SK-MEL-5 (cell line): ENCODE measurements at regions not wholly inside any gene's neighbourhood (a gene's known extent, or its start where the extent isn't known, plus 50 kb on each side); places are given as distances from the start of the nearest gene placed in this dataset.
A peak's percentile ranks its signal among the peaks of the same experiment; 100 is the strongest.
"Not testable (repeated sequence)": the region's sequence is repeated elsewhere in the genome, so short reads cannot be mapped to it uniquely, and the experiment has no call there.

Source experiments
- DNase-seq: peaks from one replicate; pipeline ENCODE4 v3.0.0-alpha.2; 2016; ENCODE audit warnings: low read depth, low spot score
- in situ Hi-C: cut with HindIII; loops from 2 replicates; pipeline ENCODE4 v1.10.0; 2016; ENCODE audit warnings: low sequenced_read_pairs, high pct_unique_total_duplicates, low pct_unique_long_range_greater_than_20kb

DNA sequence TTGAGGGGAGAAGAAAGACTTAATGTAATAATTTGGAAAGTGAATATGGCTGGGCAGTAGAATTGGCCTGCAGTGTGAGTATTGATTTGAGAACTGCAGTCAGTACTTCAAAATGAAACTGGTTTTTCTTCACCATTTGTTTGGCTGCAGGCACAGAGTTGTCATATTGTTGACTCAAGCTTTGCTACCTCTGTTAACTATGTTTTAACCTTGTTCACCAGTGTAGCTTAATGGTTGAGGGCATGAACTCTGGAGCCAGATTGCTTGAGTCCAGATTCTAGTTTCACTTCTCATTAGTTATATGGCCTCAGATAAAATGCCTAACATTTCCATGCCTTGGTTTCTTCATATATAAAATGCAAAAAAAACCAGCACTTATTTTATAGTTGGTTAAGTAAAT is 64.1 kb downstream of the CFAP44 start:
- DNase-seq, result no peak
- in situ Hi-C loops, result no loop called here

DNA sequence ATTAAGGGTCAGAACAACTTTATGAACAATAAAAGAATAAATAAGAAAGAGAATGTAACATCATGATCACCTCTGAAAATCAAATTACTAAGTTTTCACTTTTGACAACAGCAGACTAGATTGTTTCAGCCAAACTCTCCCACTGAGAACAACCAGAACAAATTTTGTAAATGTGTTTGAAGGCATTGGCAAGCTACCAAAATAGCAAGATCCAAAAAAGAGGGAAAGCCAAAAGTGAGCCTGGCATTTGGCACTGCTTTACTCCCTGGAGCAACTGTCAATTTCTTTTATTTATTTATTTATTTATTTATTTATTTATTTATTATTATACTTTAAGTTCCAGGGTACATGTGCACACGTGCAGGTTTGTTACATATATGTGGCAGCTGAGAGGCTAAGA is 67.2 kb downstream of the CFAP44 start:
- in situ Hi-C loops, result no loop called here
- no peak for DNase-seq

DNA sequence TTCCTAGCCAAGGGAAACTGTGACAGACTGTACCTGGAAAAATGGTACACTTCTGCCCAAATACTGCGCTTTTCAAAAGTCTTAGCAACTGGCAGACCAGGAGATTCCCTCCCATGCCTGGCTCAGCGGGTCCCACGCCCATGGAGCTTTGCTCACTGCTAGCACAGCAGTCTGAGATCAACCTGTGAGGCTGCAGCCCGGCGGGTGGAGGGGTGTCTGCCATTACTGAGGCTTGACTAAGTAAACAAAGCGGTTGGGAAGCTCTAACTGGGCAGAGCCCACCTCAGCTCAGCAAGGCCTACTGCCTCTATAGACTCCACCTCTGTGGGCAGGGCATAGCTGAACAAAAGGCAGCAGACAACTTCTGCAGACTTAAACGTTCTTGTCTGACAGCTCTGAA is 74.5 kb downstream of the CFAP44 start:
- in situ Hi-C loops, DNase-seq: not testable (repeated sequence)

DNA sequence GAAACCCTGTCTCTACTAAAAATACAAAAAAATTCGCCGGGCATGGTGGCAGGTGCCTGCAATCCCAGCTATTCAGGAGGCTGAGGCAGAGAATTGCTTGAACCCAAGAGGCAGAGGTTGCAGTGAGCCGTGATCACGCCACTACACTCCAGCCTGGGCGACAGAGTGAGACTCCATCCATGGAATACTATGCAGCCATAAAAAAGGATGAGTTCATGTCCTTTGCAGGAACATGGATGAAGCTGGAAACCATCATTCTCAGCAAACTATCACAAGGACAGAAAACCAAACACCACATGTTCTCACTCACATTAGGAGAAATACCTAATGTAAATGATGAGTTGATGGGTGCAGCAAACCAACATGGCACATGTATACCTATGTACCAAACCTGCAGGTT is 86.0 kb downstream of the CFAP44 start:
- in situ Hi-C loops, result not testable (repeated sequence)

DNA sequence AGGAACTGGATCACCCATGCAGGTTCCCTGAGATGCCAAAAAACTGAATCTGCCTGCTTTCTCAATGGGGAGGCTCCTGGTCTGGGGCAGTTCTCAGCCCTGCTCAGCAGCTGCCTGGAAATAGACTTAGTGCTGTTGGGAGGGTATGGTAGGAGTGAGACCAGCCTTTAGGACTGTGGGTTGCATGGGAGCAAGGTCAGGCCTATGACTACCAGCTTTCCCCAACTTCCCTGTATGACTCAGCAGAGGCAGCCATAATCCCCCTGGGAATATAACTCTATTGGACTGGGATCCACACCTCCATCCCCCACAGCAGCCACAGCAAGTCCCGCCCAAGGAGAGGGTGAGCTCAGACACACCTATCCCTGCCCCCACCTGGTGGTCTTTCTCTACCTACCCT is 87.0 kb downstream of the CFAP44 start:
- no peak for DNase-seq
- in situ Hi-C loops, result no loop called here

More for the DNA sequence above, 86.0 kb downstream of the CFAP44 start:
- not testable (repeated sequence) for DNase-seq

DNA sequence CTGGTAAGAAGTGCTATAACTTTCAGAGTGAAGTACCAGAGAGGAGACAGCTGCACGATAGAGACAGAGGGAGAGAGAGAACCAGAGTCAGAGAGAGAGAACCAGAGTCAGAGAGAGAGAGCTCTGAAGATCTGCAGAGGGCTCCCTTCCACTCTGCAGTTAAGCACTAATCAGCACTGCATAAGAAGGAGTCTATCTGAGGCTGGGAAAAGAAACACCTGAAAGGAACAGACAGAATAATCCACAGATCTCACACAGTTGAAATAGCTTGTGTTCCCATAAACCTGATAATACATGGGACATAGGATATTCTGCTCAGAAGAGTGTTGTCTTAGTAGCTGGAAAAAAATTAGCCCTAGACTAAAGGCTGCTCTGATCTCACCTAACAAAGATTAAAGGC is 87.6 kb downstream of the CFAP44 start:
- in situ Hi-C loops, result no loop called here
- DNase-seq, result no peak

DNA sequence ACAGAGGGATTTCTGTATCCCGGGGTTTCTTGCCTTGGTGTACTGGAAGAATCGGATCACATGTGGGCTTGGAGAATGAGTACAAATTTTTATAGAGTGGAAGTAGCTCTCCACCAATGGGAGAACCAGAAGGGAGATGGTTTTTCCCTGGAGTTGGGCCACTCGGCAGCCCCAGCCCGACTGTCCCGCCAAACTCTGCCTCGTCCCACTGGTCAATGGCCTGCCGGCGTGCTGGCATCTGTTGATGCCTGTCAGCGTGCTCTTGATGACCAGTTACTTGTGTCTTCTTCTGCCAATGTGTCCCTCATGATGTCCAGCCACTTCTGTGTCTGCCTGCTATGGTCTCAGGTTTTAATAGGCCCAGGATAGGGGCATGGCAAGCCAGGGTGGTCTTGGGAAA is 100.5 kb downstream of the CFAP44 start:
- in situ Hi-C loops, result no loop called here
- no peak for DNase-seq

DNA sequence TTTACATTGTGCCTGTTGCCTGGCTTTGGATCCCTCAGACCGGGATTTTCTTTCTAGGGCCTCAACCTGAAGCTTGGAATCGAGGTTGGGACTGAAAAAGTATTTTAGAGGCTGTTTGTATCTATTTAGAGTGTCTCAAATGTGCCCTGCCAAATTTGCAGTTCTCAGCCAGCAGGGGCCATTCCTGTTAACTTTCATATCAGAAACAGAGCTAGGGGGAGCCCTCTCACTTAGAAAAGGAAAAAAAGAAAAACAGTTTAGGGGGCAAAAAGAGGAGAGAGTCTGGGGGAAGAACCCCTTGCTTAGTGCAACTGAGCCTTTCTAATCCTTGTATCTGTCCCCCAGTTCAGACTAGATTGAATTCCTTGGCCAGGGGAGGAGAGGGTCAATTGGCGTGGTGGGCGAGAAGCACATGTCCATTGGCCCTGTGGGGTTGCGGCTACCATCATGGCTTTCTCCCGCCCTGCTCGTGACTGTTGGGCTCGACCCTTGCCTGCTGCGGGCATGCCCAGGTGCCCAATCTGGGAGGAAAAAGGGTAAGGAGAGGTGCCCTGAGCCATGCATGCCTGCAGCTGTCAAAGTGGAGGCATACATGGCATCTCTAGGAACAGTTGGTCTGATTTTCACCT is 101.6 kb downstream of the CFAP44 start:
- peak; percentile 24 for DNase-seq
- in situ Hi-C loops, result no loop called here
